ENCODE measurements at regions not wholly inside any gene's neighbourhood (a gene's known extent, or its start where the extent isn't known, plus 50 kb on each side); places are given as distances from the start of the nearest gene placed in this dataset.

DNA sequence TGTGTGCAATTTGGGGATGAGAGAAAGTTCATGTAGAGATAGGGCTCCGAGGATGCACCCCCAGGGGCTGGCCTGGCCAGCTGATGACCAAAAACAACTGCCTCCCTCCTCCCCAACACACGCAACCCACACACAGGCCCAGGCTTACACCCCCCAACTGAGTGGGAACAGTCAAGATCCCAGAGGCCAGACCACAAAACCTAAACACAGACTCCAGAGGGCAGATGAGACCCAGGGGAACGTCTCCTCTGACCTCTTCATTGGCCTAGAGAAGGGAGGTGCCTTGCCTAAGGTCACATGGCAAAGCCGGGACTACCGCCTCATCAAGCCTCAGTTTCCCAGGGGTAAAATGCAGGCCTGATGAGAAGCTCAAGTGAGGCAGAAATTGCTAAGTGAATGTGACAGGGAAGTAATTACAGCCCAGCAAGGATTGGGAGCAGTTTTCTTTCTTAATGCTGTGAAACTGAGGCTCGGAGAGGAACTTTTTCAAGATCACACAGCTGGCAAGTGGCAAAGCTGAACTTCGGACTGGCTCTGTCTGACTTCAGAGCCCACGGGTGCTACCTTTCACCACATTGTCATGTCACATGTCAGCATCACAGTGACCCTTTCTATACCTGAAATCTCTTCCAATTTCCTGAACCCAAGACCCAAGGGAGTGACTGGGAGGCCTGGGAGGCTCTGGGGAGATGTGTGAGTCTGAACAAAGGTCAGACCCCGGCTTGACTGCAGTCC, 69.9 kb upstream of the WNT11 start:
- TF ChIP-seq EZH2 (IDR thresholded peaks at IDR 0.05; ENCODE audit: insufficient read depth, low read length): no peak
- TF ChIP-seq, protein P1, sequence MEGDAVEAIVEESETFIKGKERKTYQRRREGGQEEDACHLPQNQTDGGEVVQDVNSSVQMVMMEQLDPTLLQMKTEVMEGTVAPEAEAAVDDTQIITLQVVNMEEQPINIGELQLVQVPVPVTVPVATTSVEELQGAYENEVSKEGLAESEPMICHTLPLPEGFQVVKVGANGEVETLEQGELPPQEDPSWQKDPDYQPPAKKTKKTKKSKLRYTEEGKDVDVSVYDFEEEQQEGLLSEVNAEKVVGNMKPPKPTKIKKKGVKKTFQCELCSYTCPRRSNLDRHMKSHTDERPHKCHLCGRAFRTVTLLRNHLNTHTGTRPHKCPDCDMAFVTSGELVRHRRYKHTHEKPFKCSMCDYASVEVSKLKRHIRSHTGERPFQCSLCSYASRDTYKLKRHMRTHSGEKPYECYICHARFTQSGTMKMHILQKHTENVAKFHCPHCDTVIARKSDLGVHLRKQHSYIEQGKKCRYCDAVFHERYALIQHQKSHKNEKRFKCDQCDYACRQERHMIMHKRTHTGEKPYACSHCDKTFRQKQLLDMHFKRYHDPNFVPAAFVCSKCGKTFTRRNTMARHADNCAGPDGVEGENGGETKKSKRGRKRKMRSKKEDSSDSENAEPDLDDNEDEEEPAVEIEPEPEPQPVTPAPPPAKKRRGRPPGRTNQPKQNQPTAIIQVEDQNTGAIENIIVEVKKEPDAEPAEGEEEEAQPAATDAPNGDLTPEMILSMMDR (IDR thresholded peaks at IDR 0.05; ENCODE audit: insufficient read depth, low read depth, low read length): no peak
